NCI-H2171 treated with DMSO at 0.1 percent for 48 hours (cell line): ENCODE measurements at regions not wholly inside any gene's neighbourhood (a gene's known extent, or its start where the extent isn't known, plus 50 kb on each side); places are given as distances from the start of the nearest gene placed in this dataset.
"Not testable (repeated sequence)": the region's sequence is repeated elsewhere in the genome, so short reads cannot be mapped to it uniquely, and the experiment has no call there.

Source experiments
- DNase-seq: peaks from one replicate; lab custom pipeline; 2025; lab: John Stamatoyannopoulos, UW

DNA sequence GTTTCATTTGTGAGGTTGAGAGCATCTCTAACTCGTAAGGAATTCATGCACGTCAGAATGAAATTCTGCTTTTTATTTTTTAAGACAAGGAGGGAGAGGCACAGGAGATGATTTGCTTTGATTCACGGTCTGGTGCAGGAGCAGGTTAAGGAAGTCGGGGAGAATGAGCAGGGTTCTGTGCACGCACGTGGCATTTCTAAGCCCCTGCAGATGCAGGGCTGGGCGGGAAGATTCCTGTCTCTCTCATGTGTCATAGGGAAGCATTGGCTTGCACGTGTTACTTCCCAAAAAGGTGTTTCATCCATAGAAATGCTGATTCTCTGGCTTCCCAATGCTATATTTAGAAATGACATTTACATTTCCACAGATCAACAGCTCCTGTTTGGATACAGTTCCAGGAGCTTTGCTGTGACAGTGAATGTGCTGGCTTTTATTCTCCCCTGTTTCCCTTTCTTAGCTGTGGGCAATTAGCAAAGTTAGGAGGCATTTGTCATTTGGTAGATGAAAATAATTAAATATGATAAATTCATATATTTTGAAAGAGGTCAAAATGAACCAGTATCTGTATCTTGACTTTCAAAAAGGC, 119.7 kb upstream of the ZFP64 start:
- DNase-seq = no peak

DNA sequence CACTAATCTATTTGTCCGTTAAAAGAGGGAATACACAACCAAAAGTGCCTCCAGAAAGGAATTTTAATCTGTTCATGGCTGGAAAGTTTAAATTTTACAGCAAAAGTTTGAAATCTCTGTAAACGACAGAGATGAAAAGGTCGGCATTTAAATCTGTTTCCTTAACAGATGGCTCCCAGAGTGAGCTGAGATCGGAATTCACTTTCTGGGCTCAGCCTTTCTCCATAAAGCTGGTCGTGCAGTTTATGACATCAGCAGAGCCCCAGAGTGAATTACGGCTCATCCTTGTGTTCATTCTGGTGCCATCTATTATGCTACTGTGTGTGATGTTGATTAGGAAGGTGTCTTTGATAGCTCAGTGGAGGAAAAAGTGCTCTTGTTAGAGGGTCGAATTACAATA, 117.6 kb upstream of the ZFP64 start:
- DNase-seq = no peak

DNA sequence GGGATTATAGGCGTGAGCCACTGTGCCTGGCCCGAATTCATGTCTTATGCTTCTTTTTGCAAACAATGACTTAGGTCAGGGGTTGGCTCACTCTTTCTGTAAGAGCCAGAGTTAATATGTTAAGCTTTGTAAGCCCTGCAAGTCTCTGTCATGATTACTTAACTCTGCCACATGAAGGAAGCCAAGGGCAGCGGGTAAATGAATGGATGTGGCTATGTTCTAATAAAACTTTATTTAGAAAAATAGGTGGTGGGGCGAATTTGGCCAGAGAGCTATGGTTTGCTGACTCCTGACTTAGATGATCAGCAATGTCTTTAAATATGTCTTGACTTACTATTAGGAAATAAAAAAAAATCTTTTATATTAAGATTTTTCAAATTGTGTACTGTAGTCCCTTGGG, 114.9 kb upstream of the ZFP64 start:
- no peak for DNase-seq

DNA sequence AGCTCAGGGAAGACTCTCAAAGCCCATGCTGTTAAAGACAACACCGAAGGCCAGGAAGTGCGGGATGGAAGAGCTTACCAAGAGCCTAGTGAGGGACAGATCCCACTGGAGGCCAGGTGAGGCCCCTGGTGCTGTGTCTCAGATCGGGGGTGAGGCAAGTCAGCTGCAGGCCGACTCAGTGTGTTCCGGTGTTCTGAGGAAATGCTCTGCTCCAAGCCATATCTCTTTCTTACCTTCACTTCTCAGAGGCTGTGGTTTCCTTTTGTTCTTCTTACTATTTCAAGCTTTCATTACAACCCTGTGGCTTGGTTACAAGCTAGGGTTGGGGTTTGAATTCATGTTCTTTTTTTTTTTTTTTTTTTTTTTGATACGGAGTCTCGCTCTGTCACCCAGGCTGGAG, 114.3 kb upstream of the ZFP64 start:
- no peak for DNase-seq

DNA sequence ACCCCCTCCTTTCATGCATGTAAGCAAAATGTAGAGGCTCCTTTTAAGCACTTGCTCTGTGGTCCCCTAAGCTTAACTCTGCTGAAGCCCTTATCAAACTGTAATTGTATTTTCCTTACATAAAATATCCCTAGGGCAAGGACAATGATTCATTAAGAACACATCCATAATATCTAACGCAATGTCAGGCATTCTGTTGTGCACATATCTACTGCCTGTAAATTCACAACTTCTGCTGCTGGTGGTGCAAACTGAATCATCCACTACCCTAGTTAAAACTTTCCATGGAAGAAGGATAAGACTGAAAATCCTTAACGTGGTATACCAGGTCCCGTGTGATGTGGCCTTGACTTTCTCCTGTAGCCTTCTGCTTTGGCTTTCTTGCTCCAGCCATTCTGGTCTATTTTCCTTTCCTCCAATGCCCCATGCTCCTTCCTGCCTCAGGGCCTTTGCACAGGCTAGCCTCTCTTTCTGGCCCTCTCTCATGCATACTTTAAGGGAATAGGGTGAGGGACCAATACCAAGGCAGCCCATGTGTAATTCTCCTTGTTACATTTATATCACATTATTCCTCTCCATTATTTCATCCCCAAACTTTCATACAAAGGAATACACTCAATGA, 113.6 kb upstream of the ZFP64 start:
- DNase-seq = no peak

DNA sequence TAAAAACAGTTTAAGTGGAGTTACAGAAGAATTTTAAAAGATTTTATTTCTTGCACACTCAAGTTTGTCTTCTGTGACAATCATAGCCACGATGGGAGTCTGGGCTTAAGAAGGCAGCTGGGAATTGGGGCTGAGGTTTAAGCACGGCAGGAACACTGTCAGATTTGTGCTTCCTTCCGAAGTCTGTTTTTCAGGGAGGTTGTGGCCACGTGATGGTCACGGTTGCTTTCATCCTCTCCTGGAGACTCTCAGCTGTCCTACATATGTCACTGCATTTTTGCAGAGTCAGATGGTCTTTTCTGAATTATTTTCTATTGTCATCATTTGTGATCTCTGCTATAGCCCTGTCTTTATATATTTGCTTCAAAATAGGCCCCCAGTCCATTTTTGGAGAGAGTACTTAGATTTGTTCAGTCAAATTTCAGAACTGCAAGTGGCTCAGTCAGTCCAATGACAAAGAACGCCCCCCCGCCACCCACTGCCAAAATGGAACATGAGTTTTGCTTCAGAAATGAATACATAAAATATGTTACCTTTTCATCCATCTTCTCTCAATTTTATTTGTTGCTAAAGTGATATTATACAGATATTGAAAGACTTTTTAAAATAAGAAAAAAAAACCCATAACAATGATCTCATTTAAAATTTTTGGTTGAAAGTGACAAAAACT, 111.8 kb upstream of the ZFP64 start:
- no peak for DNase-seq

DNA sequence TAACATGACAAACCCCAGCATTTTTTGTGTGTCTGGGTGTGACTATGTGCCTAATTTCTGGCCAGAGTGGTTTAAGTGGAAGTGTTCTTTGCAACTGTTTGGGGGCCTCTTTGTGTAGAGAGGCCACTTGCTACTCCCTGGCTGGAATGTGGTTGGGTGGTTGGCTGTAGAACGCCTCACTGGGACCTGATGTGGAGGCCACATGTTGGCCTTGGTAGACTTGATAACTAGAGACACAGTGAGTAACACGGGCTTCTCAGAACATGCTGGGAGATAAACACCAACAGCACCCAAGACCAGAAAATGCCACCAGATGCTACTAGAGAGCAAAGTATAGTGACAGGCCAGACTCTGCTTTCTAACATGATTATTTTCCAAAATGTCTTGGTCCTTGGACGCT, 111.2 kb upstream of the ZFP64 start:
- no peak for DNase-seq

DNA sequence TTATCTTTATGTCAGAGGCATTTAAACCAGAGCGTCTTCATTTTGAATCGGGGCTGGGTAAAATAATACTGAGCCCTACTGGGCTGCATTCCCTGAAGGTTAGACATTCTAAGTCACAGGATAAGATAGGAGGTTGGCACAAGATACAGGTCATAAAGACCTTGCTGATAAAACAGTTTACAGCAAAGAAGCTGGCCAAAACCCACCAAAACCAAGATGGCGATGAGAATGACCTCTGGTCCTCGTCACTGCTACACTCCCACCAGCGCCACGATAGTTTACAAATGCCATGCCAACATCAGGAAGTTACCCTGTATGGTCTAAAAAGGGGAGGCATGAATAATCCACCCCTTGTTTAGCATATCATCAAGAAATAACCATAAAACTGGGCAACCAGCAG, 110.5 kb upstream of the ZFP64 start:
- DNase-seq = not testable (repeated sequence)

DNA sequence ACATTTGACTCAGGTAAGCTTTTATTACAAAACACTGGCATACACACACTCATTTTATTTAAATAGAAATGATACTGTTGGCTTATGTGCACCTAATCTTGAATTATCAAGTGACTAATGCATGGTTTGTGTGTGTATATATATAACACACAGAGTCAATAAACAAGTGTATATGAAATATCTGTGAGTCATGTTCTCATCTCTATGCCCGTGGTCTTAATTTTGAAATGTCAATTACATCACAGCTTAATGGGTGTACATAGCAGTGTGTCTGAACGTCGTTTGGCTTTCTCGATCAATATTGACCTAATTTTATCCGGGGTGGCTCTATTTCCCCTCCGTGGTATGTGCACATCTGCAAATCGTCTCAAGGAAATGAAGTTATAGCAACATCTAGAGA, 104.0 kb upstream of the ZFP64 start:
- DNase-seq = no peak

DNA sequence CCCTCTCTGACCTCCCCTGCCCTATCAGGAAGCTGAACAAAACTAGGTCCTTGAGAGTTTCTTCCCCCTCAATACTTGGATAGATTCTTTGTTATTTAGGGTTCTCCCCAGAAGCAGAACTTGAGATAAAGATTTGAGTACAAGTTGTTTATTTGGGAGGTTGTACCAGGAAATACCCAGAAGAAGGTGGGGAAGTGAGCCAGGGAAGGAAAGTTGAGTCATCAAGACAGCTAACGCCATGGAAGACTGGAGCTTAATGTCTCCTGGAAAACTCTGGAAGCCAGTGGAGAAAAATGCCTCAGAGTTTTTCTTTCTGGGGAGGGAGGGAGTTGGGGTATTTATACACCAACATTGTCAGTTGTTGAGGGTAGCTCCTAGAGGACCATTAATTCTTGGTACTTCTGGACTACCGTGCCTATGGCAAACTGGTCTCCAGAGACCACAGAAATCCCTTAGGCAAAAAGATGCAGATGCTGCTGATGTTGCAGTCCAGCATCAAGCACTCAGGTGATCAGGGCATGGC, 102.6 kb upstream of the ZFP64 start:
- no peak for DNase-seq

DNA sequence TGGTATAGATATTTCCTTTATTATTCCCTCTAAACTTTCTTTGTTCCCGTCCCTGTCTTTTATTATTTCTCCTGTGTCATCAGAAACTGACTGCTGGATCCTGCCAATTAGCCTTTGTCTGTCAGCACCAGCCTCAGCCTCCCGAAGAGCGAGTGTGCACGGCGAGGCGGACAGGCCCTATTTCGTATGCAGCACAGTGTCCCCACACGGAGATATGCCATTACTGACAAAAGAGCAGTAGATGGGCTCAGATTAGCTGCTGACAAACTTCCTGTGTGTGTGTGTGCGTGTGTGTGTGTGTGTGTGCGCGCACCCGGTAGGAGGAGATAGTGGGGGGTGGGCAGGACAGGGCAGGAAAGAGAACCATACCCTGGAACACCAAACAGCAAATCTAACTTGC, 99.5 kb upstream of the ZFP64 start:
- no peak for DNase-seq

DNA sequence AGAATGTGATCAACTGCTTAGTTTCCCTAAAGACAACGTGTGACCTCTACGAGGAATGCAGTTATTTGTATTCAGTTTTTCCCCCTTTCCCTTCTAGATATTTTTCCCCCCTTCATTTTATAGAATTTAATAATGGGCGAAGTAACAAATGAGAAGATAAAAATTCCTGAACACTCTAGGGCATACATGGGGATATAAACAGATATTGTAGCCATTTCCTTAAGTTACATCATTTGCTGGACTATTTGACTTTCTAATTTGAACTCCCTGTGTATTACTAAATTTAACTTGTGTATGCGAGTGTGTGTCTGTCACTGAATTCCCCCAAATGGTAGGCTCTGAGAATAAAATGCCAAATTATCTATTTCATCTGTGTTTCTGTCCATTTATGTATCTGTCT, 99.0 kb upstream of the ZFP64 start:
- DNase-seq = no peak

DNA sequence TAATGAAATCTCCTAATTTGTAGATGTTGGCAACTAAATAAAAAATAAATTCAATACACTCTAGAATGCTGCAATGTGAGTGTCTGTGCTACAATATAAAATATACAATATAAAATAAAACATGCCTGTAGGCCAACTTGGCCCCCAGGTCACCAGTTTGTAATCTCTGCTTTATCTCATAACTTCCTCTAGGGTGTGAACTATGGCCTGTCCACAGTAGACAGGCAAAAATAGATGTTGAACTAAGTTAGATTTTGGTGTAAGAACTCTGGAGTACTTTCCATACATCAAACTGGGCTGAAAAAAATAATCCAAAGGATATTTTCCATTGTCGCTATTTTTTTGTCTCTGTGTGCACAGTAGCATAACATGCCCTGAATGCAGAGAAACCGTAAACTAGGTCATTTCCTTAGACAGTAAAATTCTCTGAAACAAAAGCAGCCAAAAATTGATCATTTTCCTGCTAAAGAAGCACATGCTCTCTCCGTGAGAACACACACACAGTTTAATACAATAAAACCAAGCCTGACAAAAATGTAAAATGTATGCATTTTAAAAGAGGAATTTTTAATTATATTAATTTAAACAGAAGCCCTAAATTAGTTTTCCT, 98.5 kb upstream of the ZFP64 start:
- DNase-seq = no peak

DNA sequence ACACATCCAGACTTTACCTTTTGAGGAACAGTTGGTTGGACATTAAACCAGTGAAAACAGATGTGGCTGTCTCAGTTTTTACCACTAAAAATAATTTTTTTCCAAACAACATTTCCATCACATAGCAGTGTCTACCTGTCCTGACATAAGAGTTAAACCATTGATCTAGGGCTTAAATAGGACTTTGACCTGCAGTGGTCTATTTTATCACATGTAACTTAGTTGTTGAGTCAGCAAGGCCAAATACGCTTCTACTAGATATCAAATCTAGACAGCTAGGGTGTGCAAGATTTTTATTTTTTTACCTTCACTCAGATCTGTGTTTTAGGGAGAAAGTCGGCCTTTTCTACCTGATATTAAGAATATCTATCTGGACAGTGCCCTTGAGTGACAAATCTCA, 88.8 kb upstream of the ZFP64 start:
- DNase-seq = no peak

DNA sequence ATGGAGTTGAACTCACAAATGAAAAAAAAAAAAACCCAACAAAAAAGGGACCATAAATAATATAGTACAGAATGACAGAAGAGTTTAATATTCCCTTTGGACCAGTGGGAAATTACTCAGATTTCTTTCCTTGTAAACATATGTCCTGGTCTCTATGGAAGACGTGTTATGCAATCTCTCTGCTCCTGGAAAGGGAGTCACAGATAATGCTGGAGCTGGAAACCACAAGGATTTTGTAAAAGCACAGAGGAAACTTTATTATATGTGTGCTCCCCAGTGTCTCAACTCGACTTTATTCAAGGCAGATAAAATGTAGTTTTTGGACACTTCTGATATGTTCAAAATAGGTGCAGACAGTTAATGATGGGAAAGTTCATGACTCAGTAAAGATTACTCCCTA, 88.1 kb upstream of the ZFP64 start:
- DNase-seq = peak; percentile 7

DNA sequence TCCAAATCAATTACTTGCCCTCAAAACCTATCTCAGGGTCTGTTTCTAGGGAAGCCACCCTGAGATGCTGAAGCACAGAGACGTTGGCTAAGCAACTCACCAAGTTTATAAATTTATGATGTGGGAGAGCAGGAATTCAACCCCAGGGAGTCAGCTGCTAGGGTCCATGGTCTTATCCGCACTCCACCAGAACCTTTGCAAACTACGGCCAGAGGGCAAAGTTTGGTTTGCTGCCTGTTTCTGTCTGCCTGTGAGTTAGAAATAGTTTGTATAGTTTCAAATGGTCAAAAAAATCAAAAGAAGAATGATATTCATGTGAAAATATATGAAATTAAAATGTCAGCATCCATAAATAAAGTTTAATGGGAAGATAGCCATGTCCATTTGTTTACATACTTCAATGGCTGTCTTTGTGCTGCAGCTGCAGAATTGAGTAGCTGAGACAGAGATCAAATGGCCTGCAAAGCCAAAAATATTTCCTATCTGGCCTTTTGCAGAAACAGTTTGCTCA, 83.7 kb upstream of the ZFP64 start:
- no peak for DNase-seq

DNA sequence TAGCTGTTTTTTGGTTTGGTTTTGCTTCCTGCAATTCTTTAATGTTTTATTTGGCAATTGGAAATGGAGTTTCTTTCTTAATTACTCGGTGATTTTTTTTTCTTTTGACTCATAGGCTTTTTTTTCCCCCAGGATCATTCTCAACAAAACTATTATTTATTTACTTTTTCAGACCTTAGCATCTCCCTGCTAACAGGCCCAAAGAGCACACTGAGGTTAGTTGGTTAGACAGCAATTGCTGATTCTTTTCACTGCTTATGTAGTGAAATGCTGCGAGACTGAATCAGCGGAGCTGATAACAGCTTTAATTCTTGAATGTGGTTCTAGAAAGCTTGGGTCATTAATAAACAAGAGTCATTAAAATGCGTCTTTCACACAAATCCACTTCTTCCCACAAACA, 79.1 kb upstream of the ZFP64 start:
- no peak for DNase-seq

DNA sequence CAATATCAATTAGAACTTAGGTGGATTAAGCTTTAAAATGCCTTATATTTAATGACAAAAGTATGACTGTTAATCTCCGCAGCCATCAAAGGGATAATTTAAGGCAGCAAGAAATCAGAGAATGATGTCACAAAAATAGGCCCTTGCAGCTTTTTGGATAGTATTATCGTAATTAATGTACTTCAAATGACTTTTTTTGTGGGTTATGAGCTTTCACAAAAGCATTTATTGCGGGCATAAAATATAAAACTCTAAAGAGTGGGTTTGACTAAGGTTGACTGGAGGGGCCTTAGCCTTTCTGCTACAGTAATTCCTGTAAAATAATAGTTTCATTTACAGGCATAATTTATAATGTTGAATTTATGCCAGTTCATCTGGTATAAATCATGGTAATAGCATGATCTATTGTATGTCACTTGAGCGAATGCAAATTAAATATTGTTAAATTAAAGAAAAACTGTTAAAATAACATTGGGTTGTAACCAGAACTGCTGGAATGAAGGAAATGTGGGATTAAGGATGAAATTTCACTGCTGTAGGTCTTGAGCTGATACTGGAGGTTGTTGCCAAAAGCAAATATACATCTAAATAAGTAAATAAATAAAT, 78.5 kb upstream of the ZFP64 start:
- DNase-seq = no peak

DNA sequence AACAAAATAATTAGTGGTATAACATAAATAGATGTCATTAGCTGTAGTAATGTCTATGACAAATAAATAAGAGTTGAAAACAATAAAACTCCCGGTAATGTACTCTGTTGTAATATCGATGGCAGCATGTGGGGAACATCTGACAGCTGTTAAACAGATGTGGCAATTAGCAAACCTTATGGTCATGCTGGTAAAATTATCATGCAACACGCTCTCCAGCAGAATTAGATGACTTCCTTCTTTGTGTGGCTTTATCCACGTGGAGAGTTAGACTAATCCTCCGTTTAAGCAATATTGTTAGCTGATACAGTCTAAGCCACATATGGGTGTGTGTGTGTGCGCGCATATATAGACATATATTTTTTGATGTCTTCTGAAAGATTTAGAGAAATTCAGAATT, 77.7 kb upstream of the ZFP64 start:
- DNase-seq = peak; percentile 54

DNA sequence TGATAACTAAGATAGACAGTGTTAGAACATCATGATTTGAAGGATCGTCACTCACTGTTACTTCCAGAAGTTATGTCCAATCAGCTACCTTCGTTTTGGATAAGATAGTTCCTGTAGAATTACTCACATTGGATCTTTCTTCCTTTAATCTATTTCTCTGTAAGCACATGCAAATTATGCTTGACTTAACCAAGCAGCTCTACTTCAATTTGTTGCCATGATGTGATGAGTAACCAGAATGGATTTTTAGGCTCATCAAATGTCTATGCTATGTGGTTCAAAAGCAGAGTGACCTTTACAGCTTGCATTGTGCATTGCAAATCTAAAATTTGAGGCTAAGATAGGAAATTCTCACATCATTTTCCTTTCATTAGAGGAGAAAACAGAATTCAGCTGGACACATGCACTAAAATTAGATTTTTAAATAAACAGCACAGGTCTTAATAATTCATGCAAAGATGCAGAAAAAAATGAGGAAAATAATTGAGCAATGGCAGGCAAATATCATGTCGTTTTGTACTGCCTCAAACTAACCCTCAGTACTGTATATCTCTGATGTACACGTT, 76.7 kb upstream of the ZFP64 start:
- no peak for DNase-seq

DNA sequence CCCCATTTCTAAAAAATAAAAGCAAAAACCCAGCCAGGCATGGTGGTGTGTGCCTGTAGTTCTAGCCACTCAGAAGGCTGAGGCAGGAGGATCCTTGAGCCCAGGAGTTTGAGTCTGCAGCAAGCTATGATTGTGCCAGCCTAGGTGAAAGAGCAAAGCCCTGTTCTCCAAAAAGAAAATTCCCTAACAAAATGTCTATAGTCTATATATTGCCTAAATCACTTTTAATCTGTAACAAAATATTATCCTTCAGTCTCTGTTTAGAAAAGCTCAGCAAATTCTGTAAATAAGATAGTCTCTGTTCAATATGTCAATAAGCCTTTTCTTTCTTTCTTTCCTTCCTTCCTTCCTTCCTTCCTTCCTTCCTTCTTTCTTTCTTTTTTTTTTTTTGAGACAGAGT, 75.8 kb upstream of the ZFP64 start:
- DNase-seq = no peak

DNA sequence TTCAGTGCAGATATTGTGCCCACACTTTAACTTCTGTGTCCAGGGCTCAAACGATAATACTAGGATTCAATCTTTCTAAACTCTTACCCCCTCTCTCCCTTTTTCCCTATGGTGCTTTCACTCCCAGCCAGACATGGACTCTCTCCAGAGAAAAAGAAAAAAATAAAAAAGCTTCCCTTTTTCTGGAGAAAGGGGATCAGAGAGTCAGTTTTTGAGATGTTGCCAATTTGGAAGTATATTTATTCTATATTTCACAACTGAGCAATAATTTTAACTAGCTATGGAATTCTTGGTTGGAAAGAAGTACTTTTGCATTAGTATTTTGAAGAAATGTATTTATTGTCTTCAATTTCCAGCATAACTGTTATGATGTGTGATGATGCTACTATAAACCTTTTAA, 72.2 kb upstream of the ZFP64 start:
- no peak for DNase-seq
